Activated B cell treated with CpG ODN at 0.5 μM for 24 hours (primary cell): ENCODE measurements at regions not wholly inside any gene's neighbourhood (a gene's known extent, or its start where the extent isn't known, plus 50 kb on each side); places are given as distances from the start of the nearest gene placed in this dataset.

Source experiments
- ATAC-seq: fragments of 200-7000 bp; cut with Tn5 transposase; one replicate; pipeline ENCODE4 v1.10.0; 2021; ENCODE audit warnings: low read depth, mild to moderate bottlenecking, moderate library complexity
- CTCF ChIA-PET: fragments of 350-600 bp; sonication (Branson Sonifier 250); formaldehyde crosslinking; loops from one replicate; lab custom pipeline; 2021; ENCODE audit warnings: antibody characterized with exemption; lab: Charles Lee
- POLR2A ChIA-PET: fragments of 350-600 bp; sonication (Branson Sonifier 250); formaldehyde crosslinking; loops from one replicate; lab custom pipeline; 2021; ENCODE audit warnings: antibody characterized with exemption; lab: Charles Lee
- DNase-seq: peaks from one replicate; pipeline ENCODE4 v3.0.0; 2022
- H3K27ac Mint-ChIP-seq: one replicate; pipeline ENCODE4 v1.8.0; 2020; ENCODE audit warnings: mixed read lengths
- H3K27me3 Mint-ChIP-seq: one replicate; pipeline ENCODE4 v1.8.0; 2021; ENCODE audit warnings: mixed read lengths
- H3K36me3 Mint-ChIP-seq: one replicate; pipeline ENCODE4 v1.8.0; 2021; ENCODE audit warnings: low read depth, mixed read lengths
- H3K4me1 Mint-ChIP-seq: one replicate; pipeline ENCODE4 v1.8.0; 2021; ENCODE audit warnings: mixed read lengths
- H3K4me3 Mint-ChIP-seq: one replicate; pipeline ENCODE4 v1.8.0; 2020; ENCODE audit warnings: mild to moderate bottlenecking, mixed read lengths
- H3K9me3 Mint-ChIP-seq: one replicate; pipeline ENCODE4 v1.8.0; 2020; ENCODE audit warnings: mixed read lengths
- CTCF ChIP-seq: fragments of 200-600 bp; IDR thresholded peaks from one replicate; pipeline ENCODE4 v1.8.0; 2022; ENCODE audit warnings: antibody characterized with exemption, mild to moderate bottlenecking
- intact Hi-C: fragments of 100-400 bp; cut with micrococcal nuclease; formaldehyde crosslinking; loops from one replicate; pipeline ENCODE4 v1.15.1; 2024

DNA sequence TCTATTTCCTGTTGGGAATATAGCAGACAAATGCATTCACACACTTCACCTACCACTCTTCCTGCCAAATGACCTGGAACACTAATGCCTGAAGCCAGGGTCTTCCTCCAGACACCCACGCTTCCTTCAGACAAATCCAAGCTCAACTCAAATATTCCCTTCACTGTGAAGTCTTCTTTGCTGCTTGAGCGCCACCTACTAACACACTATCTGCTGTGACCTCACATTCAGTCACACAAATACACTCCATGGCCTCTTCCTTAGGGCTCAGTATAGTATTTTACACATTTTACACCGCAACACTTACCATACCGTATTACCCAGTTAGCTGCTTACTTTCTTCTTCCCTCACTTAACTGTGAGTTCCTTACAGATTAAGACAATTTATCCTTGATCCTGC lies 149.4 kb downstream of the SHOX2 start:
- ChIA-PET POLR2A (no interaction called here), CTCF (no interaction called here)
- peaks cover 2% of the 10 kb centered on the region for H3K9me3 Mint-ChIP-seq

DNA sequence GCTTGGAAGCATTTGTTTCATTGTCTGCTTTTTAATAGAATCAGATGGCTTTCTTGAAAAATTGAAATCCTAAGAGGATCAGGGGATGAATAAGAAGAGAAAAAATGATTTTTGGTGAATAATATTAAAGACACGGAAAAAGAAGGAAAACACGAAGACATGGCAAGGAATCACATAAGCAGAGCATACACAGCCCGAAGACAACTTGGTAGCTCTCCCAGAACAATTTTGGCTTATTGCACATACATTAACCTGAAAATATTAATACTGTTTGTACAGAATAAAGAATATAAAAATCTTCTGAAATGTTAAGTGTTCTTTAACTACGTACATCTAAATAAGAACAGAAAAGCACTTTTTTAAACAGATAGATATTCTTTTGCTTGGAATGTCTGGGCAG lies 150.0 kb downstream of the SHOX2 start:
- TF ChIP-seq CTCF: no peak
- CTCF ChIA-PET: no interaction called here
- ATAC-seq (no peak), DNase-seq (no peak)
- peaks cover 2% of the 10 kb centered on the region for H3K9me3 Mint-ChIP-seq
- no peaks in the 10 kb centered on the region for H3K27me3 Mint-ChIP-seq
- POLR2A ChIA-PET: no interaction called here
- no peak overlapping the region for H3K4me3 Mint-ChIP-seq
- no peaks in the 10 kb centered on the region for H3K36me3 Mint-ChIP-seq
- H3K27ac Mint-ChIP-seq: no peak overlapping the region
- H3K4me1 Mint-ChIP-seq: no peaks in the 10 kb centered on the region
- intact Hi-C loops: no loop called here

More for the DNA sequence above, 149.4 kb downstream of the SHOX2 start:
- Mint-ChIP-seq H3K4me3 (no peak overlapping the region), H3K27me3 (no peaks in the 10 kb centered on the region), H3K36me3 (no peaks in the 10 kb centered on the region), H3K27ac (no peak overlapping the region), H3K4me1 (no peaks in the 10 kb centered on the region)
- ATAC-seq (no peak), DNase-seq (no peak)
- intact Hi-C loops: no loop called here
- no peak for TF ChIP-seq CTCF

DNA sequence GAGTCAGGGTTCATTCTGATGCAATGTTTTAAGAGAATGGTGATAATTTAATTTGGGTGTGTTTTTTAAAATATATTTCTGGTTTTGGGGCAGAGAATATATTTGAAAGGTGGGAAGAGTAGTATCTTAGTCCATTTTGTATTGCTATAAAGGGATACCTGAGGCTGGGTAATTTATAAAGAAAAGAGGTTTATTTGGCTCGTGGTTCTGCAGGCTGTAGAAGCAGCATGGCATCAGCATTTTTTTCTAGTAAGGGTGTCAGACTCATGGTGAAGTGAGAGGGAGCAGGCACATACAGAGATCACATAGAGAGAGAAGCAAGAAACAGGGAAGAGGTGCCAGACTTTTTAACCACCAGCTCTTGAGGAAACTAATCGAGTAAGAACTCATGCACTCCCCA lies 152.7 kb downstream of the SHOX2 start:
- no peak for ATAC-seq
- H3K27me3 Mint-ChIP-seq: no peaks in the 10 kb centered on the region
- ChIA-PET POLR2A (no interaction called here), CTCF (no interaction called here)
- H3K27ac Mint-ChIP-seq: no peak overlapping the region
- H3K4me3 Mint-ChIP-seq: no peak overlapping the region
- H3K9me3 Mint-ChIP-seq: peaks cover 2% of the 10 kb centered on the region
- TF ChIP-seq CTCF: no peak
- H3K36me3 Mint-ChIP-seq: no peaks in the 10 kb centered on the region
- intact Hi-C loops: no loop called here
- DNase-seq: no peak
- no peaks in the 10 kb centered on the region for H3K4me1 Mint-ChIP-seq

GRCh38 chr3:157948605-157949383 lies 157.4 kb downstream of the SHOX2 start:
- no peak for TF ChIP-seq CTCF
- intact Hi-C loops: no loop called here
- no peak for DNase-seq
- no peak overlapping the region for H3K27ac Mint-ChIP-seq
- no peak for ATAC-seq
- ChIA-PET CTCF (no interaction called here), POLR2A (no interaction called here)
- H3K36me3 Mint-ChIP-seq: no peaks in the 10 kb centered on the region
- H3K4me1 Mint-ChIP-seq: no peaks in the 10 kb centered on the region
- no peak overlapping the region for H3K4me3 Mint-ChIP-seq
- H3K27me3 Mint-ChIP-seq: no peaks in the 10 kb centered on the region
- peaks cover 3% of the 10 kb centered on the region for H3K9me3 Mint-ChIP-seq

DNA sequence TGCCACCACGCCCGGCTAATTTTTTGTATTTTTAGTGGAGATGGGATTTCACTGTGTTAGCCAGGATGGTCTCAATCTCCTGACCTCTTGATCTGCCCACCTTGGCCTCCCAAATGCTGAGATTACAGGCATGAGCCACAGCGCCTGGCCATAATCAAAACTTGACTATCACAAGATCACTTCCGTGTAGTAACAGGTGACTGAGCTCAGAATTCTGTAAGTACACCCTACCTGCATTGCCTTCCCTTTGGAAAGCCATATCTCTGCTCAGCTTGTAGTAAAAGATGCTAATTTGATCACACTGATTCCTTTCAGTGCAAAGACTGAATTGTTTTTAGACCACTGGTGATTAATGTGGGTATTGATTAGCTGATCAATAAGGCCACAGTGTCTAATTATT lies 167.1 kb downstream of the SHOX2 start:
- no peak for TF ChIP-seq CTCF
- no peak for ATAC-seq
- Mint-ChIP-seq H3K27ac (no peak overlapping the region), H3K36me3 (no peaks in the 10 kb centered on the region), H3K4me3 (no peak overlapping the region), H3K4me1 (no peaks in the 10 kb centered on the region), H3K27me3 (no peaks in the 10 kb centered on the region), H3K9me3 (no peaks in the 10 kb centered on the region)
- intact Hi-C loops: no loop called here
- POLR2A ChIA-PET: no interaction called here
- CTCF ChIA-PET: no interaction called here
- no peak for DNase-seq
